Heart right ventricle (tissue), 16 donors: ENCODE measurements at regions not wholly inside any gene's neighbourhood (a gene's known extent, or its start where the extent isn't known, plus 50 kb on each side); places are given as distances from the start of the nearest gene placed in this dataset.
"Not testable (repeated sequence)": the region's sequence is repeated elsewhere in the genome, so short reads cannot be mapped to it uniquely, and the experiment has no call there.

ENCODE experiments used
- ATAC-seq, 8 donors: fragments of 200-7000 bp; cut with Tn5 transposase; one replicate each; pipeline ENCODE4 v1.9.1; 2020; ENCODE audit warnings: mild to moderate bottlenecking in 8 of 8, moderate library complexity in 8 of 8, moderate number of reproducible peaks in 1 of 8
- DNase-seq, 2 donors: peaks; one replicate each; pipeline ENCODE4 v3.0.0-alpha.2; 2020
- H3K27ac ChIP-seq, 10 donors: fragments of 200-600 bp; sonication (generic) in 2 of 10; one replicate each; pipeline versions ENCODE4 v1.5.0 to v1.8.0; 2020 to 2022; ENCODE audit warnings: mild to moderate bottlenecking in 3 of 10
- H3K27me3 ChIP-seq, 7 donors: fragments of 200-600 bp; one replicate each; pipeline ENCODE4 v1.8.0; 2021 to 2022; ENCODE audit warnings: mild to moderate bottlenecking in 2 of 7
- H3K36me3 ChIP-seq, 9 donors: fragments of 200-600 bp; sonication (generic) in 1 of 9; one replicate each; pipeline versions ENCODE4 v1.5.0 to v1.8.0; 2020 to 2022; ENCODE audit warnings: mild to moderate bottlenecking in 2 of 9
- H3K4me1 ChIP-seq, 9 donors: fragments of 200-600 bp; sonication (generic) in 1 of 9; one replicate each; pipeline versions ENCODE4 v1.5.0 to v1.8.0; 2020 to 2022; ENCODE audit warnings: mild to moderate bottlenecking in 4 of 9
- H3K4me3 ChIP-seq, 10 donors: fragments of 200-600 bp; sonication (generic) in 2 of 10; one replicate each; pipeline versions ENCODE4 v1.5.0 to v1.8.0; 2020 to 2022; ENCODE audit warnings: mild to moderate bottlenecking in 7 of 10, moderate library complexity in 2 of 10
- H3K9me3 ChIP-seq, 11 donors: fragments of 200-600 bp in 10 of 11; sonication (generic) in 2 of 11; one replicate each; pipeline versions ENCODE4 v1.5.0 to v1.8.0; 2013 to 2022; ENCODE audit warnings: mild to moderate bottlenecking in 2 of 11, control low read depth in 1 of 11, moderate library complexity in 1 of 11
- WGBS, 2 donors: extraction: QIAGEN DNeasy Blood & Tissue Kit; methylation state at CpG; one replicate each; pipeline ENCODE4 v1.1.7; 2013; ENCODE audit warnings: inconsistent platforms in 1 of 2; 5-methylcytosine and 5-hydroxymethylcytosine counted together
- intact Hi-C, 10 donors: fragments of 100-400 bp; cut with DNase I; formaldehyde crosslinking; loops; one replicate each; pipeline versions ENCODE4 v1.11.1 to v1.14.2; 2022
- donor health status: Arrhythmogenic right ventricular cardiomyopathy.
- donor health status: ischemic (EF 13 %, LVEDD 7.1; RV severe dilation, severe dysfunction).
- donor health status: healthy with polysubstance abuse.
- donor health status: DM: no; HTN: yes; CAD: no.
- donor health status: DM: no; HTN: no; CAD: no.
- donor health status: ischemic (EF 25% LVEDD 6.9; RV normal size, moderate dysfunction).
- donor health status: ischemic (EF 25% LVEDD 5.7; RV mildly dilated, moderate dysfunction).
- donor health status: healthy.
- donor health status: DM: yes; HTN: yes; CAD: no.
- donor health status: Ischemic cardiomyopathy.
- donor health status: ischemic (EF 35%, LVEDD 5.7; RV mildly dilated, moderate dysfunction).
- donor health status: nonischemic (EF 11% LVEDD 7.7; RV severe dilation, severe dysfunction).
- donor health status: DM: yes; HTN: yes; CAD: no.
- donor health status: PGD.
- donor health status: ischemic (EF 29% LVEDD 5.4; RV normal size, mild dysfunction).
- donor health status: nonischemic (EF 23%, LVEDD 6.1; RV moderate dilation, normal function).

GRCh38 chr1:206314951-206315636 lies 111.8 kb downstream of the SRGAP2 start:
- 100% methylated on average over 1 to 2 of the region's 6 CpGs for WGBS, 2 donors
- DNase-seq, H3K27me3 ChIP-seq, H3K4me3 ChIP-seq, intact Hi-C loops, ATAC-seq, H3K36me3 ChIP-seq, H3K4me1 ChIP-seq, H3K9me3 ChIP-seq, H3K27ac ChIP-seq: not testable (repeated sequence)

DNA sequence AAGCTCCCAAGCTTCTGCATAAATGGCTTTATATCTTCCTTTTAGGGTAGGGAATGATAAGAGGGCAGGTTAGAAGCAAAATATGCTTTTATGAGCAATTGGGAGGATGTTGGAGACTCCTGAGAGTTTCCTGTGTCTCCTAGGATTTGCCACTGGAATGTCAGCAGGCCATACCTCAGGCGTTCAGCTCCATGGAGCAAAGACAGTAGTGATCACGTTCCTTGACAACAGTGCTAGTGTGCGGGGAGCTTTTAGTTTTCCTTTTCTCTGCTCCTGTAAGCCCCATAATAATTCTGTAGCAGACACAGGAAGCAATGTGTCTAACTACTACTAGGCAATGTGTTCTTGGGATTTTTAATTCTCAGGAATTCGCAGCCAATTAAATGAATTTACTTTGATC lies 113.6 kb downstream of the SRGAP2 start:
- no CpG with 5 or more reads among the region's 4 CpGs for WGBS, 2 donors
- H3K27me3 ChIP-seq, intact Hi-C loops, DNase-seq, H3K4me1 ChIP-seq, H3K9me3 ChIP-seq, H3K27ac ChIP-seq, H3K36me3 ChIP-seq, ATAC-seq, H3K4me3 ChIP-seq: not testable (repeated sequence)

DNA sequence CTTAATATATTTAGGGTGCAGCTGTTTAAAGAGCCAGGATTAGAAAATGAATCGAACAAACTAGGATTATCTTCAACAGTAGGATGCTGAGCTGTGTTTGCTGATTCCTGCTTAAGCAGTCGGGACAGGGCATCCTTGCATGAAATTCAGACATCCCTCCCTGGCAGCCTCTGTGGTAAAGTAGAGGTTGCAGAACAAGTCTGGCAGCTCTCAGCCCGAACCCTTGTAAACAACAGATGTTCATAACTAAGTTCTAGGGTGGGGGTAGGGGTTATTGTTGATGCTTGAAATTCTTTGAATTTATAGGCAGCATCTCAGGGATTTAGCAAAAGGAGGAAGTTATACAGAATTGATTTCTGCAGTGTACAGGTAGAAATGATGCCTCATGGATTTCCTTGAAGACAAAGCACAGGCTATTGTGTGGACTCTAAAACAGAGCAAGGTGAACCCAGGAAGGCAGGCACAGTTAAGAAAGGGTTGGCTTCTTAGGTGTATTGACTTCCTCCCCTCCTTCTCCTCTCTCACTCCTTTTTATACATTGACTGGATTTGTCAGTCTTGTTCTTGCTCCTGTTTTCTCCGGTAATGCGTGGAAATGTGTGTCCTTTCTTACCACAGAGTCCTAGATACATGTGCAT lies 114.7 kb downstream of the SRGAP2 start:
- ATAC-seq, intact Hi-C loops, H3K4me3 ChIP-seq, H3K4me1 ChIP-seq, H3K36me3 ChIP-seq, H3K9me3 ChIP-seq, H3K27ac ChIP-seq, DNase-seq, H3K27me3 ChIP-seq: not testable (repeated sequence)
- WGBS, 2 donors: 79% methylated on average over 3 of the region's 5 CpGs

- no CpG with 5 or more reads among the region's 2 CpGs for WGBS, 2 donors
- H3K4me1 ChIP-seq, H3K36me3 ChIP-seq, intact Hi-C loops, ATAC-seq, H3K9me3 ChIP-seq, H3K4me3 ChIP-seq, DNase-seq, H3K27me3 ChIP-seq, H3K27ac ChIP-seq: not testable (repeated sequence)
These were observed 116.9 kb downstream of the SRGAP2 start for GRCh38 chr1:206320227-206320626.

DNA sequence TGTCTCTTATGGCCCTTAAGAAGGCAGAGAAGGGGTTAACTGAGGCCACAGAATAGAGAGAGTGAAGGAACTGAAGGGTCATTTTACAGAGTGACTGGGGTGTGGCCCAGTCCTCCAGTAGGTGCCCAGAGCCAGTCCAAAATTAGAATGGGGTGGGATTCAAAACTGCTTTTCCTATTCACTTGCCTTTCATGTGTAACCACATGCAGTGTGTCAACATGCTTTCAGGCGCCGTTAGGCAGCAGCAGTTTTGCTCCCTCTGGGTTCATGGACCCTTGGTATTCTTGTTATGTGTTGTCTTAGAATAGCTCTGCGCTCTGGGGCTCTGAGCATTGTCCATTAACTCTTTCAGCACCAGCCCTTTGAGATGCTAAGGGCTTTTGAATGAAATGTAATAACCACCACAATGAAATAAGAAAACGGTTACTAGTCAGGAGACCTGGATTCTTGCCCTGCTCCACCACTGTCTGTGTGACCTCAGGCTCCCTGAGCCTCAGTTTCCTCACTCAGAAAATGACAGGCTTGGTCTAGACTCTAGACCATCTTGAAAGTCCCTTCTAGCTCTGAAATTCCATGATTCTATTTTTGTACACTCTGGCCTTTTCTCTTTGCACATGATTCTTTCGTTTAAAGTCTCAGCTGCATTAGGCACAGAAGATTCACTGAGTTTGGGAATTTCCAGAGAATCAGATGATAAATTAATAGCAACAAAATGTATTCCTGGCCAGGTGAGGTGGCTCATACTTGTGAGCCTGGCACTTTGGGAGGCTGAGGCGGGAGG lies 123.0 kb downstream of the SRGAP2 start:
- H3K27ac ChIP-seq, H3K4me1 ChIP-seq, H3K9me3 ChIP-seq, H3K4me3 ChIP-seq, DNase-seq, H3K36me3 ChIP-seq, H3K27me3 ChIP-seq, intact Hi-C loops: not testable (repeated sequence)
- ATAC-seq: peak; percentile 18 to 72 (median 48)
- 25 to 36% methylated on average over 5 of the region's 6 CpGs for WGBS, 2 donors

DNA sequence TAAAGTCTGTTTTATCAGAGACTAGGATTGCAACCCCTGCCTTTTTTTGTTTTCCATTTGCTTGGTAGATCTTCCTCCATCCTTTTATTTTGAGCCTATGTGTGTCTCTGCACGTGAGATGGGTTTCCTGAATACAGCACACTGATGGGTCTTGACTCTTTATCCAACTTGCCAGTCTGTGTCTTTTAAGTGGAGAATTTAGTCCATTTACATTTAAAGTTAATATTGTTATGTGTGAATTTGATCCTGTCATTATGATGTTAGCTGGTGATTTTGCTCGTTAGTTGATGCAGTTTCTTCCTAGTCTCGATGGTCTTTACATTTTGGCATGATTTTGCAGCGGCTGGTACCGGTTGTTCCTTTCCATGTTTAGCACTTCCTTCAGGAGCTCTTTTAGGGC lies 128.3 kb downstream of the SRGAP2 start:
- intact Hi-C loops, DNase-seq, H3K27me3 ChIP-seq, H3K4me1 ChIP-seq, ATAC-seq, H3K27ac ChIP-seq, H3K4me3 ChIP-seq, H3K9me3 ChIP-seq, H3K36me3 ChIP-seq: not testable (repeated sequence)
- 100% methylated on average over 1 of the region's 5 CpGs; no CpG with 5 or more reads in 1 of the 2 donors for WGBS, 2 donors

DNA sequence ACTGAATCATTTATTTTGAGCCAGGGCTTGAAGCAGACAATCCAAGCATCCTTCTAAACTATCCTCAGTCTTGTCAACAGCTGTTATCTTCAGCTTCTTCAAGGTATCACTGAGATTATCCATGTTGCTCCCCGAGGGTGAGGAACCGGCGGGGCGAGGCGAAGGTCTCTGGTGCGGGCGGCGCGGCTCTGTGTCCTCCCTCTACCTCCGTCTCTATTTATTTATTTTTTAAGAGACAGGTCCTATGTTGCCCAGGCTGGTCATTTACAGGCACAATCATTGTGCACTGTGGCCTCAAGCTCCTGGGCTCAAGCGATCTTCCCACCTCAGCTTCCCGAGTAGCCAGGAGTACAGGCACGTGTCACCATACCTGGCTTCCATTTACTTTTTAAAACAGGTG lies 130.0 kb downstream of the SRGAP2 start:
- intact Hi-C loops, H3K36me3 ChIP-seq: not testable (repeated sequence)
- WGBS, 2 donors: 85 to 86% methylated on average over 3 to 12 of the region's 13 CpGs

DNA sequence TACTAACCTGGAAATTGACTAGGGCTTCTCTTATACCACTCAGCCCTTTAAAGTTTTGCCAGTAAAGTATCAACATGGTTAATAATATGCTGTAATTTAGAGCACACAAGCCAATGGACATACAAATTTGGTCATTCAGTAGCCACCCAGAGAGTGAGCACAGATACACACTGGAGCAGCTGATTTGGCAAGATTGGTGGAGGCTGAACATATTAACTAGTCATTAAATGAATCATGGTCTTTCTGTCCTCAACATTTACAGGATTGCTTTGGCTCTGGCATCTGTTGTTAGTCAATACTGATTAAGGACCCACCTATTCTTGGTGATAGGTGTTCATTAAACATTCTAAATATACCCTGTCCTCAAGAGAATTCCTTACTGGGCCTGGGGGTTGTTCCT lies 130.6 kb downstream of the SRGAP2 start:
- H3K36me3 ChIP-seq, H3K27ac ChIP-seq, H3K4me3 ChIP-seq, H3K27me3 ChIP-seq, H3K4me1 ChIP-seq, DNase-seq, H3K9me3 ChIP-seq, intact Hi-C loops: not testable (repeated sequence)
- peak in 3 of 8 donors; percentile 12 to 33 (median 23) for ATAC-seq

More for the DNA sequence above, 130.0 kb downstream of the SRGAP2 start:
- not testable (repeated sequence) for ATAC-seq, DNase-seq, H3K27ac ChIP-seq, H3K4me1 ChIP-seq, H3K27me3 ChIP-seq, H3K4me3 ChIP-seq, H3K9me3 ChIP-seq

DNA sequence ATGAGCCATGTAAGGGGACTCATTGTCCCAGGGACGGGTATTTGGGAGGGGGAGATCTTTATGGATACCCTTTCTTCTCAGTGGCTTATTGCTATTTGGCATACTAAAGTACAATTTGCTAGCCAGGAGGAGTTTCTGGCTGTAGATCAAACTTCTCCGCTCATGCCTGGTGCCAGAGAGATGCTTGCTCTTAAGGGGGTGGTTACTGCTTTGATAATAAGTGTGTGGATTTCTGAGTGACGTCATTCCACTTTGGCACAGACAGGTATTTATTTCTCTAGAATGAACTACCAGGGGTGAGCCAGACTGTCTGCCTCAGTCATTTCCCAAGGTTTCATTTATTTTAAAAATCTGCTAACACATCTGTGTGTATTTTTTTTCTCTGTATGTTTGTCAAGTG lies 131.1 kb downstream of the SRGAP2 start:
- H3K4me3 ChIP-seq, H3K27ac ChIP-seq, H3K4me1 ChIP-seq, DNase-seq, H3K36me3 ChIP-seq, intact Hi-C loops, H3K9me3 ChIP-seq, H3K27me3 ChIP-seq: not testable (repeated sequence)
- ATAC-seq: peak in 6 of 8 donors; percentile 70 to 89 (median 82)
- WGBS, 2 donors: 53% methylated on average over 3 of the region's 3 CpGs

GRCh38 chr1:206335162-206335561 lies 131.8 kb downstream of the SRGAP2 start:
- H3K27me3 ChIP-seq, DNase-seq, H3K27ac ChIP-seq, H3K4me1 ChIP-seq, H3K36me3 ChIP-seq, H3K9me3 ChIP-seq, H3K4me3 ChIP-seq, intact Hi-C loops: not testable (repeated sequence)
- peak in 1 of 8 donors; percentile 30 for ATAC-seq
